ENCODE measurements at regions not wholly inside any gene's neighbourhood (a gene's known extent, or its start where the extent isn't known, plus 50 kb on each side); places are given as distances from the start of the nearest gene placed in this dataset.
A peak's percentile ranks its signal among the peaks of the same experiment; 100 is the strongest.

GRCh38 chrX:138127314-138127713 lies 561.4 kb downstream of the ZIC3 start:
- TF ChIP-seq CTCF (IDR thresholded peaks at IDR 0.05) = no peak
- Histone ChIP-seq H3K27me3 (no peaks in the 10 kb centered on the region), H3K27ac (no peak overlapping the region), H3K4me1 (no peaks in the 10 kb centered on the region), H3K4me3 (no peak overlapping the region), H3K9me3 (no peaks in the 10 kb centered on the region), H3K36me3 (no peaks in the 10 kb centered on the region)
- no peak for DNase-seq (ENCODE audit: low spot score in 2 of 2)
- intact Hi-C loops (cut with DNase I) = no loop called here

GRCh38 chrX:138128027-138128671 lies 562.2 kb downstream of the ZIC3 start:
- H3K36me3 ChIP-seq = no peaks in the 10 kb centered on the region
- H3K4me1 ChIP-seq = no peaks in the 10 kb centered on the region
- H3K27ac ChIP-seq = no peak overlapping the region
- intact Hi-C loops (cut with DNase I) = loop anchor here (2.0 kb wide), 1 partner anchor 617 kb away; no protein-coding TSS in a partner anchor
- no peak overlapping the region for H3K4me3 ChIP-seq
- no peaks in the 10 kb centered on the region for H3K27me3 ChIP-seq
- TF ChIP-seq CTCF (IDR thresholded peaks at IDR 0.05) = peak in 2 of 3 experiments; percentile 47 to 58
- H3K9me3 ChIP-seq = no peaks in the 10 kb centered on the region
- no peak for DNase-seq (ENCODE audit: low spot score in 2 of 2)

GRCh38 chrX:138150709-138151108 lies 560.8 kb downstream of the FGF13 start:
- H3K36me3 ChIP-seq = no peaks in the 10 kb centered on the region
- TF ChIP-seq CTCF (IDR thresholded peaks at IDR 0.05) = no peak
- no peak overlapping the region for H3K27ac ChIP-seq
- H3K9me3 ChIP-seq = no peaks in the 10 kb centered on the region
- H3K4me3 ChIP-seq = no peak overlapping the region
- no peaks in the 10 kb centered on the region for H3K27me3 ChIP-seq
- no peak for DNase-seq (ENCODE audit: low spot score in 2 of 2)
- no peaks in the 10 kb centered on the region for H3K4me1 ChIP-seq
- intact Hi-C loops (cut with DNase I) = no loop called here

GRCh38 chrX:138157850-138158249 lies 553.7 kb downstream of the FGF13 start:
- DNase-seq (ENCODE audit: low spot score in 2 of 2) = no peak
- H3K4me3 ChIP-seq = no peak overlapping the region
- no peaks in the 10 kb centered on the region for H3K27me3 ChIP-seq
- no peaks in the 10 kb centered on the region for H3K9me3 ChIP-seq
- H3K4me1 ChIP-seq = no peaks in the 10 kb centered on the region
- H3K27ac ChIP-seq = no peak overlapping the region
- no peak for TF ChIP-seq CTCF (IDR thresholded peaks at IDR 0.05)
- intact Hi-C loops (cut with DNase I) = no loop called here
- no peaks in the 10 kb centered on the region for H3K36me3 ChIP-seq

GRCh38 chrX:138191998-138192397 lies 519.5 kb downstream of the FGF13 start:
- intact Hi-C loops (cut with DNase I) = loop anchor here (2.0 kb wide), 1 partner anchor 555 kb away; no protein-coding TSS in a partner anchor
- no peak overlapping the region for H3K4me3 ChIP-seq
- no peaks in the 10 kb centered on the region for H3K36me3 ChIP-seq
- no peaks in the 10 kb centered on the region for H3K9me3 ChIP-seq
- TF ChIP-seq CTCF (IDR thresholded peaks at IDR 0.05) = peak in 1 of 3 experiments; percentile 48
- H3K4me1 ChIP-seq = no peaks in the 10 kb centered on the region
- no peaks in the 10 kb centered on the region for H3K27me3 ChIP-seq
- H3K27ac ChIP-seq = no peak overlapping the region
- no peak for DNase-seq (ENCODE audit: low spot score in 2 of 2)

- TF ChIP-seq CTCF (IDR thresholded peaks at IDR 0.05) = no peak
- no peak overlapping the region for H3K4me3 ChIP-seq
- no peak for DNase-seq (ENCODE audit: low spot score in 2 of 2)
Measured at GRCh38 chrX:138229718-138230117, 481.8 kb downstream of the FGF13 start.

More at GRCh38 chrX:138229718-138230117, 481.8 kb downstream of the FGF13 start:
- Histone ChIP-seq H3K4me1 (no peaks in the 10 kb centered on the region), H3K27ac (no peak overlapping the region), H3K27me3 (no peaks in the 10 kb centered on the region), H3K9me3 (no peaks in the 10 kb centered on the region), H3K36me3 (no peaks in the 10 kb centered on the region)
- intact Hi-C loops (cut with DNase I) = no loop called here
